ENCODE measurements at regions not wholly inside any gene's neighbourhood (a gene's known extent, or its start where the extent isn't known, plus 50 kb on each side); places are given as distances from the start of the nearest gene placed in this dataset.

GRCh38 chr2:16194931-16195680 lies 254.8 kb downstream of the MYCN start:
- no peak for ATAC-seq (ENCODE audit: low read depth)
- H2AFZ ChIP-seq (ENCODE audit: insufficient read depth, low read depth, low read length, poor library complexity, severe bottlenecking), result no peak overlapping the region
- 84% methylated on average over 5 of the region's 6 CpGs for WGBS (ENCODE audit: insufficient coverage)
- H3K9ac ChIP-seq (ENCODE audit: low read length), result no peak overlapping the region
- no peak overlapping the region for H3K4me2 ChIP-seq (replicated peaks; ENCODE audit: low read depth, low read length, poor library complexity, severe bottlenecking)
- no peaks in the 10 kb centered on the region for H3K27me3 ChIP-seq (replicated peaks in 1 of 4; ENCODE audit: control extremely low read depth in 1 of 4, control insufficient read depth in 3 of 4, insufficient read depth in 4 of 4, low read length in 3 of 4)
- H4K20me1 ChIP-seq (ENCODE audit: control insufficient read depth, insufficient read depth, low read length, poor library complexity, severe bottlenecking), result no peaks in the 10 kb centered on the region
- H3K9me3 ChIP-seq (ENCODE audit: control extremely low read depth in 1 of 3, control insufficient read depth in 2 of 3, insufficient read depth in 1 of 3, low read length in 2 of 3), result peaks cover 0 to 4% (median 0%) of the 10 kb centered on the region in 3 donors
- H3K27ac Mint-ChIP-seq, result no peak overlapping the region
- ChIA-PET POLR2A (no interaction called here), CTCF (no interaction called here)
- intact Hi-C loops (cut with micrococcal nuclease), result no loop called here
- H3K9me3 Mint-ChIP-seq (ENCODE audit: insufficient read depth), result no peaks in the 10 kb centered on the region
- H3K79me2 ChIP-seq (ENCODE audit: control insufficient read depth, insufficient read depth, low read length), result no peaks in the 10 kb centered on the region
- H3K4me3 ChIP-seq (ENCODE audit: control extremely low read depth in 1 of 5, extremely low read depth in 1 of 5, insufficient read depth in 1 of 5, low read depth in 2 of 5, low read length in 4 of 5), result no peak overlapping the region
- H3K27me3 Mint-ChIP-seq, result peaks cover 3% of the 10 kb centered on the region
- H3K36me3 ChIP-seq (replicated peaks in 1 of 2; ENCODE audit: control extremely low read depth in 1 of 2, control insufficient read depth in 1 of 2, extremely low read depth in 1 of 2, insufficient read depth in 2 of 2, low read length in 1 of 2), result no peaks in the 10 kb centered on the region
- H3K27ac ChIP-seq (ENCODE audit: low read length in 2 of 2), result no peak overlapping the region
- TF ChIP-seq CTCF (IDR thresholded peaks at IDR 0.05) (no peak), EZH2 (IDR thresholded peaks at IDR 0.05; ENCODE audit: borderline replicate concordance, insufficient read depth, low read depth, low read length, poor library complexity, severe bottlenecking) (no peak)
- no peak for DNase-seq
- H3K4me1 ChIP-seq (ENCODE audit: control insufficient read depth in 2 of 2, insufficient read depth in 2 of 2, low read length in 2 of 2), result no peaks in the 10 kb centered on the region
- H3K4me1 Mint-ChIP-seq, result no peaks in the 10 kb centered on the region
- no peak overlapping the region for H3K4me3 Mint-ChIP-seq

- no peak overlapping the region for H3K27ac ChIP-seq (ENCODE audit: low read length in 2 of 2)
- no peak overlapping the region for H3K9ac ChIP-seq (ENCODE audit: low read length)
- CTCF ChIA-PET, result no interaction called here
- no peak overlapping the region for H3K27ac Mint-ChIP-seq
- H3K4me1 ChIP-seq (ENCODE audit: control insufficient read depth in 2 of 2, insufficient read depth in 2 of 2, low read length in 2 of 2), result no peaks in the 10 kb centered on the region
- no peak overlapping the region for H3K4me2 ChIP-seq (replicated peaks; ENCODE audit: low read depth, low read length, poor library complexity, severe bottlenecking)
- peaks cover 3% of the 10 kb centered on the region for H3K27me3 Mint-ChIP-seq
- no peak overlapping the region for H3K4me3 Mint-ChIP-seq
- H3K9me3 Mint-ChIP-seq (ENCODE audit: insufficient read depth), result no peaks in the 10 kb centered on the region
- ATAC-seq (ENCODE audit: low read depth) (no peak), DNase-seq (no peak)
- WGBS (ENCODE audit: insufficient coverage), result 70% methylated on average over 2 of the region's 4 CpGs
- H3K4me1 Mint-ChIP-seq, result no peaks in the 10 kb centered on the region
- H4K20me1 ChIP-seq (ENCODE audit: control insufficient read depth, insufficient read depth, low read length, poor library complexity, severe bottlenecking), result no peaks in the 10 kb centered on the region
- TF ChIP-seq EZH2 (IDR thresholded peaks at IDR 0.05; ENCODE audit: borderline replicate concordance, insufficient read depth, low read depth, low read length, poor library complexity, severe bottlenecking), result no peak
- no peaks in the 10 kb centered on the region for H3K79me2 ChIP-seq (ENCODE audit: control insufficient read depth, insufficient read depth, low read length)
- H2AFZ ChIP-seq (ENCODE audit: insufficient read depth, low read depth, low read length, poor library complexity, severe bottlenecking), result no peak overlapping the region
- peaks cover 0 to 4% (median 0%) of the 10 kb centered on the region in 3 donors for H3K9me3 ChIP-seq (ENCODE audit: control extremely low read depth in 1 of 3, control insufficient read depth in 2 of 3, insufficient read depth in 1 of 3, low read length in 2 of 3)
- H3K27me3 ChIP-seq (replicated peaks in 1 of 4; ENCODE audit: control extremely low read depth in 1 of 4, control insufficient read depth in 3 of 4, insufficient read depth in 4 of 4, low read length in 3 of 4), result no peaks in the 10 kb centered on the region
- no peaks in the 10 kb centered on the region for H3K36me3 ChIP-seq (replicated peaks in 1 of 2; ENCODE audit: control extremely low read depth in 1 of 2, control insufficient read depth in 1 of 2, extremely low read depth in 1 of 2, insufficient read depth in 2 of 2, low read length in 1 of 2)
- POLR2A ChIA-PET, result no interaction called here
- no peak overlapping the region for H3K4me3 ChIP-seq (ENCODE audit: control extremely low read depth in 1 of 5, extremely low read depth in 1 of 5, insufficient read depth in 1 of 5, low read depth in 2 of 5, low read length in 4 of 5)
- intact Hi-C loops (cut with micrococcal nuclease), result no loop called here
Observed at GRCh38 chr2:16194530-16194929, 254.2 kb downstream of the MYCN start.

Data from B cell (primary cell).